K562 (cell line): ENCODE measurements at regions not wholly inside any gene's neighbourhood (a gene's known extent, or its start where the extent isn't known, plus 50 kb on each side); places are given as distances from the start of the nearest gene placed in this dataset.

ENCODE experiments used
- BHLHE40 ChIP-seq: IDR thresholded peaks from 2 replicates; pipeline ENCODE4 v1.6.1; 2011; ENCODE audit warnings: low read length, improper control_type of control experiment
- CTCF ChIP-seq, 3 experiments: IDR thresholded peaks in 2 of 3; conservative IDR thresholded peaks in 1 of 3; 2 replicates each; pipeline ENCODE4 v1.5.1; 2011 to 2012; ENCODE audit warnings: low read length in 3 of 3, mild to moderate bottlenecking in 3 of 3, control low read depth in 2 of 3, improper control_type of control experiment in 1 of 3, inconsistent platforms in 1 of 3, low read depth in 1 of 3, mixed read lengths in 1 of 3, moderate library complexity in 1 of 3; ENCODE audit not compliant: insufficient read depth in 2 of 3
- EP300 ChIP-seq: IDR thresholded peaks from 2 replicates; pipeline ENCODE4 v1.6.1; 2012; ENCODE audit warnings: low read length, improper control_type of control experiment
- GABPA ChIP-seq: fragments of 200-800 bp; sonication (Bioruptor generic); conservative IDR thresholded peaks from 2 replicates; pipeline ENCODE4 v1.6.1; 2016; ENCODE audit warnings: low read depth, missing genetic modification characterization, missing compliant biosample characterization
- IRF2 ChIP-seq: sonication (generic); formaldehyde crosslinking; IDR thresholded peaks from 2 replicates; pipeline ENCODE4 v1.8.1; 2022; ENCODE audit warnings: mild to moderate bottlenecking, missing genetic modification reagents
- JUNB ChIP-seq: fragments of 450-650 bp; formaldehyde crosslinking; conservative IDR thresholded peaks from 2 replicates; pipeline ENCODE4 v1.4.0; 2020; ENCODE audit warnings: mild to moderate bottlenecking
- UBTF ChIP-seq, 2 experiments: IDR thresholded peaks; 2 replicates each; pipeline ENCODE4 v1.6.1; 2012; ENCODE audit warnings: improper control_type of control experiment in 2 of 2, low read depth in 2 of 2, low read length in 2 of 2, borderline replicate concordance in 1 of 2
- ZNF398 ChIP-seq: fragments of 250-450 bp; sonication (Bioruptor Pico); IDR thresholded peaks from 2 replicates; pipeline ENCODE4 v1.8.0; 2021; ENCODE audit warnings: moderate library complexity, mild to moderate bottlenecking, inconsistent platforms
- TF ChIP-seq, protein P1 (sequence below), 3 experiments: fragments of 200-800 bp in 1 of 3; fragments of 250-450 bp in 1 of 3; fragments of 450-650 bp in 1 of 3; sonication (Bioruptor Pico) in 1 of 3; sonication (Bioruptor generic) in 1 of 3; formaldehyde crosslinking in 1 of 3; IDR thresholded peaks; 2 replicates each; pipeline versions ENCODE4 v1.6.1 to v1.8.0; 2016 to 2022; ENCODE audit warnings: mild to moderate bottlenecking in 2 of 3, missing genetic modification characterization in 2 of 3, missing compliant biosample characterization in 1 of 3, moderate library complexity in 1 of 3
- TF ChIP-seq, protein P2 (sequence below): IDR thresholded peaks from 3 replicates; pipeline ENCODE4 v1.6.1; 2011; ENCODE audit warnings: borderline replicate concordance, mild to moderate bottlenecking, moderate library complexity; ENCODE audit not compliant: insufficient read length; ENCODE audit errors: extremely low read depth
- TF ChIP-seq, protein P3 (sequence below): fragments of 450-650 bp; formaldehyde crosslinking; IDR thresholded peaks from 2 replicates; pipeline ENCODE4 v1.4.0; 2020; ENCODE audit warnings: mild to moderate bottlenecking, moderate library complexity

DNA sequence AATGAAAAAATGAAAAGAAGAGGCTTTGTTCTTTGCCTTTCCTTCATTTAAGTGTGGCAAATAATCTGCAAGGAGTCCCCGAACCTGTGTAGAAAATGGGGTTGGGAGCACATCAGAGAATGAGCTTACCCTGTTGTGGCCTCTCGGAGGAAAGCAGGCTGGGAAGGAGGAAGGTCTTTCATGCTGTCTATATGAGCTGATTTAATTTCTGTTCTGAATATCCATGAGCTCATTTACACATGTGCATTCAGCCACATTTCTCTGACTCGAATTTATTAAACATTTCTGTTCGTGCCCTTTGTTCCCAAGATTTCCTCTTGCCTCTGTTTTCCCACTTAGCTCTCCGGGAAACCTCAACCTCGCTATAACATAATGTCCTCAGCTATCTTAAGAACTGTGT is 584.4 kb upstream of the CDH4 start:
- TF ChIP-seq JUNB = no peak
- TF ChIP-seq IRF2 = no peak
- TF ChIP-seq BHLHE40 = no peak
- TF ChIP-seq, protein P1, sequence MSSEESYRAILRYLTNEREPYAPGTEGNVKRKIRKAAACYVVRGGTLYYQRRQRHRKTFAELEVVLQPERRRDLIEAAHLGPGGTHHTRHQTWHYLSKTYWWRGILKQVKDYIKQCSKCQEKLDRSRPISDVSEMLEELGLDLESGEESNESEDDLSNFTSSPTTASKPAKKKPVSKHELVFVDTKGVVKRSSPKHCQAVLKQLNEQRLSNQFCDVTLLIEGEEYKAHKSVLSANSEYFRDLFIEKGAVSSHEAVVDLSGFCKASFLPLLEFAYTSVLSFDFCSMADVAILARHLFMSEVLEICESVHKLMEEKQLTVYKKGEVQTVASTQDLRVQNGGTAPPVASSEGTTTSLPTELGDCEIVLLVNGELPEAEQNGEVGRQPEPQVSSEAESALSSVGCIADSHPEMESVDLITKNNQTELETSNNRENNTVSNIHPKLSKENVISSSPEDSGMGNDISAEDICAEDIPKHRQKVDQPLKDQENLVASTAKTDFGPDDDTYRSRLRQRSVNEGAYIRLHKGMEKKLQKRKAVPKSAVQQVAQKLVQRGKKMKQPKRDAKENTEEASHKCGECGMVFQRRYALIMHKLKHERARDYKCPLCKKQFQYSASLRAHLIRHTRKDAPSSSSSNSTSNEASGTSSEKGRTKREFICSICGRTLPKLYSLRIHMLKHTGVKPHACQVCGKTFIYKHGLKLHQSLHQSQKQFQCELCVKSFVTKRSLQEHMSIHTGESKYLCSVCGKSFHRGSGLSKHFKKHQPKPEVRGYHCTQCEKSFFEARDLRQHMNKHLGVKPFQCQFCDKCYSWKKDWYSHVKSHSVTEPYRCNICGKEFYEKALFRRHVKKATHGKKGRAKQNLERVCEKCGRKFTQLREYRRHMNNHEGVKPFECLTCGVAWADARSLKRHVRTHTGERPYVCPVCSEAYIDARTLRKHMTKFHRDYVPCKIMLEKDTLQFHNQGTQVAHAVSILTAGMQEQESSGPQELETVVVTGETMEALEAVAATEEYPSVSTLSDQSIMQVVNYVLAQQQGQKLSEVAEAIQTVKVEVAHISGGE (CRISPR knock-in tag; IDR thresholded peaks at IDR 0.05) = no peak
- TF ChIP-seq, protein P2, sequence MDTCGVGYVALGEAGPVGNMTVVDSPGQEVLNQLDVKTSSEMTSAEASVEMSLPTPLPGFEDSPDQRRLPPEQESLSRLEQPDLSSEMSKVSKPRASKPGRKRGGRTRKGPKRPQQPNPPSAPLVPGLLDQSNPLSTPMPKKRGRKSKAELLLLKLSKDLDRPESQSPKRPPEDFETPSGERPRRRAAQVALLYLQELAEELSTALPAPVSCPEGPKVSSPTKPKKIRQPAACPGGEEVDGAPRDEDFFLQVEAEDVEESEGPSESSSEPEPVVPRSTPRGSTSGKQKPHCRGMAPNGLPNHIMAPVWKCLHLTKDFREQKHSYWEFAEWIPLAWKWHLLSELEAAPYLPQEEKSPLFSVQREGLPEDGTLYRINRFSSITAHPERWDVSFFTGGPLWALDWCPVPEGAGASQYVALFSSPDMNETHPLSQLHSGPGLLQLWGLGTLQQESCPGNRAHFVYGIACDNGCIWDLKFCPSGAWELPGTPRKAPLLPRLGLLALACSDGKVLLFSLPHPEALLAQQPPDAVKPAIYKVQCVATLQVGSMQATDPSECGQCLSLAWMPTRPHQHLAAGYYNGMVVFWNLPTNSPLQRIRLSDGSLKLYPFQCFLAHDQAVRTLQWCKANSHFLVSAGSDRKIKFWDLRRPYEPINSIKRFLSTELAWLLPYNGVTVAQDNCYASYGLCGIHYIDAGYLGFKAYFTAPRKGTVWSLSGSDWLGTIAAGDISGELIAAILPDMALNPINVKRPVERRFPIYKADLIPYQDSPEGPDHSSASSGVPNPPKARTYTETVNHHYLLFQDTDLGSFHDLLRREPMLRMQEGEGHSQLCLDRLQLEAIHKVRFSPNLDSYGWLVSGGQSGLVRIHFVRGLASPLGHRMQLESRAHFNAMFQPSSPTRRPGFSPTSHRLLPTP = no peak
- TF ChIP-seq ZNF398 = no peak
- TF ChIP-seq CTCF (IDR thresholded peaks at IDR 0.05 in 2 of 3, conservative IDR thresholded peaks at IDR 0.05 in 1 of 3; ENCODE audit: insufficient read depth in 2 of 3, low read depth in 1 of 3, low read length in 3 of 3) = no peak
- TF ChIP-seq EP300 = no peak
- no peak for TF ChIP-seq GABPA (tag)
- TF ChIP-seq UBTF (IDR thresholded peaks at IDR 0.05; ENCODE audit: borderline replicate concordance in 1 of 2, low read depth in 2 of 2, low read length in 2 of 2) = no peak
- TF ChIP-seq, protein P3, sequence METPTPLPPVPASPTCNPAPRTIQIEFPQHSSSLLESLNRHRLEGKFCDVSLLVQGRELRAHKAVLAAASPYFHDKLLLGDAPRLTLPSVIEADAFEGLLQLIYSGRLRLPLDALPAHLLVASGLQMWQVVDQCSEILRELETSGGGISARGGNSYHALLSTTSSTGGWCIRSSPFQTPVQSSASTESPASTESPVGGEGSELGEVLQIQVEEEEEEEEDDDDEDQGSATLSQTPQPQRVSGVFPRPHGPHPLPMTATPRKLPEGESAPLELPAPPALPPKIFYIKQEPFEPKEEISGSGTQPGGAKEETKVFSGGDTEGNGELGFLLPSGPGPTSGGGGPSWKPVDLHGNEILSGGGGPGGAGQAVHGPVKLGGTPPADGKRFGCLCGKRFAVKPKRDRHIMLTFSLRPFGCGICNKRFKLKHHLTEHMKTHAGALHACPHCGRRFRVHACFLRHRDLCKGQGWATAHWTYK = no peak
